ENCODE measurements at regions not wholly inside any gene's neighbourhood (a gene's known extent, or its start where the extent isn't known, plus 50 kb on each side); places are given as distances from the start of the nearest gene placed in this dataset.

DNA sequence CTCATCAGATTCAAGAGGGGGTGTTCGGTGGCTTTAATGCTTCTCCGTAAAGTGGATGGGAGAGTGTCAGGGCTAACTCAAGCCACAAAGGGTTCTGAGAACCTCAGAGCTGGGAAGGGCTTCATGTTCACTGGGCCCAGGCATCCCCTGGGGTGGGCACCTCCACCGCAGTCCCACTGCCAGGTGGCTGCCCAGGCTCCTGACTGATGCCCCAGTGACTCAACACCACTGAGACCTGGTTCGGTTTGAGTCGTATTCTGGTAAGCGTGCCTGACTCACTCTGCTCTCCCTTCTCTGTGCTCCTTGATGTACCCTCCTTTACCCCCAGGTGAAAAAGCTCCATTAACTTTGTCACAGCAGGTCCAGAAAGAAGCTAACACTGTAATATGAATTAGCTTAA, 304.6 kb downstream of the RPLP1 start:
- Histone ChIP-seq H2AFZ (ENCODE audit: low read length) (no peak overlapping the region), H3K9ac (ENCODE audit: low read depth, low read length, poor library complexity, severe bottlenecking) (no peak overlapping the region), H3K4me3 (ENCODE audit: low read length, poor library complexity, severe bottlenecking) (no peak overlapping the region), H3K4me1 (ENCODE audit: insufficient read depth, low read length, poor library complexity, severe bottlenecking) (peaks cover 79% of the 10 kb centered on the region), H3K36me3 (ENCODE audit: insufficient read depth, low read length) (no peaks in the 10 kb centered on the region), H3K27me3 (ENCODE audit: insufficient read depth, low read length, poor library complexity, severe bottlenecking) (no peaks in the 10 kb centered on the region), H3F3A (ENCODE audit: low read depth) (peaks cover 13% of the 10 kb centered on the region; the same call in 1 of the 2 replicates), H4K20me1 (ENCODE audit: insufficient read depth, low read length, poor library complexity, severe bottlenecking) (no peaks in the 10 kb centered on the region), H3K9me3 (ENCODE audit: insufficient read depth, low read depth, low read length) (no peaks in the 10 kb centered on the region; the same call in 1 of the 2 replicates), H3K9me2 (replicated peaks; ENCODE audit: low read depth, low read length) (no peaks in the 10 kb centered on the region), H3K79me2 (ENCODE audit: insufficient read depth, low read length) (no peaks in the 10 kb centered on the region), H3K4me2 (ENCODE audit: low read depth, low read length, poor library complexity, severe bottlenecking) (no peak overlapping the region)
- TF ChIP-seq EZH2phosphoT487 (IDR thresholded peaks at IDR 0.05; ENCODE audit: borderline replicate concordance) = no peak
- TF ChIP-seq, protein P1, sequence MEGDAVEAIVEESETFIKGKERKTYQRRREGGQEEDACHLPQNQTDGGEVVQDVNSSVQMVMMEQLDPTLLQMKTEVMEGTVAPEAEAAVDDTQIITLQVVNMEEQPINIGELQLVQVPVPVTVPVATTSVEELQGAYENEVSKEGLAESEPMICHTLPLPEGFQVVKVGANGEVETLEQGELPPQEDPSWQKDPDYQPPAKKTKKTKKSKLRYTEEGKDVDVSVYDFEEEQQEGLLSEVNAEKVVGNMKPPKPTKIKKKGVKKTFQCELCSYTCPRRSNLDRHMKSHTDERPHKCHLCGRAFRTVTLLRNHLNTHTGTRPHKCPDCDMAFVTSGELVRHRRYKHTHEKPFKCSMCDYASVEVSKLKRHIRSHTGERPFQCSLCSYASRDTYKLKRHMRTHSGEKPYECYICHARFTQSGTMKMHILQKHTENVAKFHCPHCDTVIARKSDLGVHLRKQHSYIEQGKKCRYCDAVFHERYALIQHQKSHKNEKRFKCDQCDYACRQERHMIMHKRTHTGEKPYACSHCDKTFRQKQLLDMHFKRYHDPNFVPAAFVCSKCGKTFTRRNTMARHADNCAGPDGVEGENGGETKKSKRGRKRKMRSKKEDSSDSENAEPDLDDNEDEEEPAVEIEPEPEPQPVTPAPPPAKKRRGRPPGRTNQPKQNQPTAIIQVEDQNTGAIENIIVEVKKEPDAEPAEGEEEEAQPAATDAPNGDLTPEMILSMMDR (conservative IDR thresholded peaks at IDR 0.05; ENCODE audit: low read length) = no peak

DNA sequence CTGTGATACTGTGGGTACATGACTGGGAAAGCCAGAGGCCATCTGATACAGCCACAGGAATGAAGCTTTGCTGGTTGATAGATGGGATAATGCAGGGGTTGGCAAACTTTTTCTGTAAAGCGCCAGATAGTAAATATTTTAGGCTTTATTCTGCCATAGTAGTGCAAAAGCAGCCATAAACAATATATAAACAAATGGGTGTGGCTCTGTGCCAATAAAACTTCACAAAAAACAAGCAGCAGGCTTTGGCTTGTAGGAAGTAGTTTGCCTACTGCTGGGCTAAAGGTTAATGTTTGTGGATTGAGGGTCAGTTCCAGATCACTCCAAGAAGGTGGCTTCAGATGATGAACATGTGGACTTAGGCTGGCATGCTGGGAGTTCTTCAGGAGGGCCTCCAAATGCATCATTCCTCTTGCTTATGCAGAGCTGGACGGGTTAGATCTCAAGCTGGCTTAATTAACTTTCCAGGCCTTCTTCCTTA, 305.7 kb downstream of the RPLP1 start:
- Histone ChIP-seq H3K9ac (ENCODE audit: low read depth, low read length, poor library complexity, severe bottlenecking) (no peak overlapping the region), H3K27me3 (ENCODE audit: insufficient read depth, low read length, poor library complexity, severe bottlenecking) (no peaks in the 10 kb centered on the region)

DNA sequence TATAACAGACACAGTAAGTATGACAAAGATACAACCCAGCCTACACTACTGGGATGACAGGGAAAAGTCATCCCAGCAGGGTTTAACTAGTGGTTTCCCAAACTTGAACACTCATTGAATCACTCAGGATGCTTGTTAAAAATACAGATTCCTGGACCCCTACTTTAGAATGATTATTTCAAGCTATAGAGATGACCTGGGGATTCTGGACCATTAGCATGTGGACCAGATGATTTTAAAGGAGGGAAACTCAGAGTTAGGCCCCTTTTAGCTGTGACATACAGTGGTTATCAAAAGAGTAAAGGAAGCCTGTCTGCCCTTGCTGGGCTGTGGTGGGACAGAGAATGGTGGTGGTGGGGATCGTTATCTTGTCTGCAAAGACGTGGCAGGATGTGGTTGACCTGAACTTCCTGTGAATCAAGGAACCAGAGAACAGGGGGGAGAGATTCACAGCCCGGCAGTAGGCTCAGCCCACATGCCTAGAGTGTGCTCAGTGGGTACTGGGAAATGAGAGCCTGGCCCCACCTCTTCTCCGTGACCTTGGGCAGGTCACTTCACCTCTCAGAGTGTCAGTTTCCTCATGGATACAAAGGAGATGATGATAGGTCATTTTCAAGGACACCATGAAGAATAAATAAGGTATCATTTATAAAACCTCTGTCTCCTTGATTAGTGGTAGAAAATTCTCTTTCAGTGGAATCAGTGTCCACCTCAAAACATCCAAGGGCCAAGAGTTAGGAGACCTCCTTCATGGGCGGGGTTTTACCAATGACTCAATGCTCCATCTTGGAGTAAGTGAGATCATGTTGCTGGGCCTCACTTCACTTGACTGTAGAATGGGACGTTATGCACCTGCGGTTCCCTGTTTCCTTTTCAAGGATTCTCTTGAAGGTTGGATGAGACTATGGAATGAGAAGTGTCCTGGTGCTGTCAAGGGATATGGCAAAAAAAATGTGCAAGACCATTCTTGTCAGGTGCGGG, 306.5 kb downstream of the RPLP1 start:
- Histone ChIP-seq H3K4me2 (ENCODE audit: low read depth, low read length, poor library complexity, severe bottlenecking) (peak overlapping the region; percentile 76), H3K9me3 (ENCODE audit: insufficient read depth, low read depth, low read length) (no peaks in the 10 kb centered on the region), H2AFZ (ENCODE audit: low read length) (no peak overlapping the region), H3K4me3 (ENCODE audit: low read length, poor library complexity, severe bottlenecking) (peak overlapping the region; percentile 49), H3K9me2 (replicated peaks; ENCODE audit: low read depth, low read length) (no peaks in the 10 kb centered on the region), H3K4me1 (ENCODE audit: insufficient read depth, low read length, poor library complexity, severe bottlenecking) (peaks cover 80% of the 10 kb centered on the region), H3K36me3 (ENCODE audit: insufficient read depth, low read length) (no peaks in the 10 kb centered on the region), H3K79me2 (ENCODE audit: insufficient read depth, low read length) (no peaks in the 10 kb centered on the region), H3F3A (ENCODE audit: low read depth) (peaks cover 13% of the 10 kb centered on the region; the same call in 1 of the 2 replicates), H3K27me3 (ENCODE audit: insufficient read depth, low read length, poor library complexity, severe bottlenecking) (no peaks in the 10 kb centered on the region), H3K9ac (ENCODE audit: low read depth, low read length, poor library complexity, severe bottlenecking) (no peak overlapping the region), H4K20me1 (ENCODE audit: insufficient read depth, low read length, poor library complexity, severe bottlenecking) (no peaks in the 10 kb centered on the region)
- peak; percentile 85; the same call in 1 of the 2 replicates for TF ChIP-seq EZH2phosphoT487 (IDR thresholded peaks at IDR 0.05; ENCODE audit: borderline replicate concordance)
- TF ChIP-seq, protein P1 (conservative IDR thresholded peaks at IDR 0.05; ENCODE audit: low read length) = no peak

More for the DNA sequence above, 305.7 kb downstream of the RPLP1 start:
- H3K4me1 ChIP-seq (ENCODE audit: insufficient read depth, low read length, poor library complexity, severe bottlenecking) = peaks cover 85% of the 10 kb centered on the region
- no peaks in the 10 kb centered on the region for H3K79me2 ChIP-seq (ENCODE audit: insufficient read depth, low read length)
- TF ChIP-seq, protein P1 (conservative IDR thresholded peaks at IDR 0.05; ENCODE audit: low read length) = no peak
- TF ChIP-seq EZH2phosphoT487 (IDR thresholded peaks at IDR 0.05; ENCODE audit: borderline replicate concordance) = no peak
- no peaks in the 10 kb centered on the region for H4K20me1 ChIP-seq (ENCODE audit: insufficient read depth, low read length, poor library complexity, severe bottlenecking)
- H3K9me3 ChIP-seq (ENCODE audit: insufficient read depth, low read depth, low read length) = no peaks in the 10 kb centered on the region; the same call in 1 of the 2 replicates
- H3K4me2 ChIP-seq (ENCODE audit: low read depth, low read length, poor library complexity, severe bottlenecking) = peak overlapping the region; percentile 76
- peaks cover 13% of the 10 kb centered on the region; the same call in 1 of the 2 replicates for H3F3A ChIP-seq (ENCODE audit: low read depth)
- no peak overlapping the region for H2AFZ ChIP-seq (ENCODE audit: low read length)
- peak overlapping the region; percentile 49 for H3K4me3 ChIP-seq (ENCODE audit: low read length, poor library complexity, severe bottlenecking)
- no peaks in the 10 kb centered on the region for H3K36me3 ChIP-seq (ENCODE audit: insufficient read depth, low read length)
- no peaks in the 10 kb centered on the region for H3K9me2 ChIP-seq (replicated peaks; ENCODE audit: low read depth, low read length)

Measured in Loucy (cell line).